ENCODE measurements at regions not wholly inside any gene's neighbourhood (a gene's known extent, or its start where the extent isn't known, plus 50 kb on each side); places are given as distances from the start of the nearest gene placed in this dataset.
"Not testable (repeated sequence)": the region's sequence is repeated elsewhere in the genome, so short reads cannot be mapped to it uniquely, and the experiment has no call there.

GRCh38 chr2:126952216-126952615, 53.5 kb downstream of the TEX51 start:
- DNase-seq (ENCODE audit: low read depth) = no peak

GRCh38 chr2:126953483-126953882, 54.8 kb downstream of the TEX51 start:
- H3K4me3 ChIP-seq (ENCODE audit: low read length) = no peak overlapping the region
- TF ChIP-seq, protein P1, sequence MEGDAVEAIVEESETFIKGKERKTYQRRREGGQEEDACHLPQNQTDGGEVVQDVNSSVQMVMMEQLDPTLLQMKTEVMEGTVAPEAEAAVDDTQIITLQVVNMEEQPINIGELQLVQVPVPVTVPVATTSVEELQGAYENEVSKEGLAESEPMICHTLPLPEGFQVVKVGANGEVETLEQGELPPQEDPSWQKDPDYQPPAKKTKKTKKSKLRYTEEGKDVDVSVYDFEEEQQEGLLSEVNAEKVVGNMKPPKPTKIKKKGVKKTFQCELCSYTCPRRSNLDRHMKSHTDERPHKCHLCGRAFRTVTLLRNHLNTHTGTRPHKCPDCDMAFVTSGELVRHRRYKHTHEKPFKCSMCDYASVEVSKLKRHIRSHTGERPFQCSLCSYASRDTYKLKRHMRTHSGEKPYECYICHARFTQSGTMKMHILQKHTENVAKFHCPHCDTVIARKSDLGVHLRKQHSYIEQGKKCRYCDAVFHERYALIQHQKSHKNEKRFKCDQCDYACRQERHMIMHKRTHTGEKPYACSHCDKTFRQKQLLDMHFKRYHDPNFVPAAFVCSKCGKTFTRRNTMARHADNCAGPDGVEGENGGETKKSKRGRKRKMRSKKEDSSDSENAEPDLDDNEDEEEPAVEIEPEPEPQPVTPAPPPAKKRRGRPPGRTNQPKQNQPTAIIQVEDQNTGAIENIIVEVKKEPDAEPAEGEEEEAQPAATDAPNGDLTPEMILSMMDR (conservative IDR thresholded peaks at IDR 0.05; ENCODE audit: low read depth, low read length) = no peak
- no peak for DNase-seq (ENCODE audit: low read depth)

More at GRCh38 chr2:126952216-126952615, 53.5 kb downstream of the TEX51 start:
- TF ChIP-seq, protein P1 (conservative IDR thresholded peaks at IDR 0.05; ENCODE audit: low read depth, low read length) = no peak
- H3K4me3 ChIP-seq (ENCODE audit: low read length) = no peak overlapping the region

- DNase-seq (ENCODE audit: low read depth) = no peak
- no peak overlapping the region for H3K4me3 ChIP-seq (ENCODE audit: low read length)
- TF ChIP-seq, protein P1 (conservative IDR thresholded peaks at IDR 0.05; ENCODE audit: low read depth, low read length) = no peak
Observed at GRCh38 chr2:126954831-126955230, 56.1 kb downstream of the TEX51 start.

GRCh38 chr2:126956773-126957172, 58.1 kb downstream of the TEX51 start:
- not testable (repeated sequence) for DNase-seq (ENCODE audit: low read depth); H3K4me3 ChIP-seq (ENCODE audit: low read length)

GRCh38 chr2:126963390-126963789, 64.7 kb downstream of the TEX51 start:
- TF ChIP-seq, protein P1 (conservative IDR thresholded peaks at IDR 0.05; ENCODE audit: low read depth, low read length) = no peak
- DNase-seq (ENCODE audit: low read depth) = no peak
- no peak overlapping the region for H3K4me3 ChIP-seq (ENCODE audit: low read length)

DNA sequence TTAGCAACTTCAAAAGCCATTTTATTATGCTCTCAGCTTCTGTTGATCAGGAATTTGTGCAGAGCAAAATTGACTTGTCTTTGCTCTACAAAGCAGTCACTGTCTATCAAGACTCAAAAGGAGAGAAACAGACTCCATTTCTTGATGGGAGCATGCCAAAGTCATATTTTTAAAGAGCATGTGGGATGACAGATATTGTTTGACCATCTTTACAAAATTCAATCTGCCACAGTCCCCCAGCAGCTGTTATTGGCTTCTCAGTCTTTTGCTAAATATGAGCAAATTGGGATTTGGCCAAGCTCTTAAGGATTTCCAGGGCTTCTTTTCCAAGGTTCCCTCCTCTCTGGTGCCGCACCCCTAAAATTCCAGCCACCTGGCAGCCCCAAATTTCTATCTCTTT, 67.9 kb downstream of the TEX51 start:
- DNase-seq (ENCODE audit: low read depth) = no peak
- H3K4me3 ChIP-seq (ENCODE audit: low read length) = no peak overlapping the region
- TF ChIP-seq, protein P1 (conservative IDR thresholded peaks at IDR 0.05; ENCODE audit: low read depth, low read length) = no peak

DNA sequence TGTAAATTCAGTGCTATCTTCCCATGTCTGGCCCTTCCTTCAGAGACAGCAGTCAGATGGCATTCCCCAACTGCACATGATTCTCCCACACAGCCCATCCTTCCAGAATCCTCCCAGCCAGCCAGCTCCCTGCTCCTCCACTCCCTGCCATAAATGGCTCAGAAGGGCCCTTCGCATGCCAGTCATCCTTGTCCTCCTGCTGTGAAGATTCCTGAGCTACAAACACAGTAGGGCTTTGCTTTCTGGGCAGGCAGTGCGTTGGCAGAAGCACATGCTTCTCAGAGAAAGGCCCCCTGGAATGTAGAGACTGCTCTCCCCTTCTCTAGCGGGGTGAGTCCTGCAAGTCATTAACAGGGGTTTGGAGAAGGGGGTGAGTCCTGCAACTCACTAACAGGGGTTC, 71.9 kb downstream of the TEX51 start:
- TF ChIP-seq, protein P1 (conservative IDR thresholded peaks at IDR 0.05; ENCODE audit: low read depth, low read length) = no peak
- no peak overlapping the region for H3K4me3 ChIP-seq (ENCODE audit: low read length)
- no peak for DNase-seq (ENCODE audit: low read depth)

GRCh38 chr2:126971162-126971480, 72.4 kb downstream of the TEX51 start:
- TF ChIP-seq, protein P1 (conservative IDR thresholded peaks at IDR 0.05; ENCODE audit: low read depth, low read length) = no peak
- no peak for DNase-seq (ENCODE audit: low read depth)
- H3K4me3 ChIP-seq (ENCODE audit: low read length) = no peak overlapping the region
